ENCODE measurements at regions not wholly inside any gene's neighbourhood (a gene's known extent, or its start where the extent isn't known, plus 50 kb on each side); places are given as distances from the start of the nearest gene placed in this dataset.

DNA sequence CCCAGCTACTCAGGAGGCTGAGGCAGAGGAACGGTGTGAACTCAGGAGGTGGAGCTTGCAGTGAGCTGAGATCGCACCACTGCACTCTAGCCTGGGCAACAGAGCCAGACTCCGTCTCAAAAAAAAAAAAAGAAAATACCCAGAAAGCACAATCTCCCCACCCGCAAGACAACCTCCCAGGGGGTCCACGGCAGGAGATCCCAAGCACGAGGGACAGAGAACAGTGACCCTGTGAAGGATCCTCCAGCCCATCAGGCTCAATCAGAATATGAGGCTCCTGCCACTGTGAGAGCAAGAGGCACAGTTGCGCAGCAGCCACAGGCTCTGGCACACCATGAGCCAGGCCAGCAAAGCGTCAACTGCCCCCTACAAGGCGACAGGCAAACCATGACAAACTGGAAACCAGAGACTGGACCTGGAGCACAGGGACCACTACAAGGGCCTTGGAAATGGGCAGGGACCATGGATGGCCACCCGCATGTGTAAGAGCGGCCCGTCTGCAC is 164.8 kb upstream of the GRK3 start:
- no peak overlapping the region for H3K4me3 Mint-ChIP-seq
- no peak overlapping the region for H3K27ac Mint-ChIP-seq
- DNase-seq, result no peak
- intact Hi-C loops (cut with micrococcal nuclease), result loop anchor here (2.0 to 10.0 kb wide), 2 partner anchors 37 to 325 kb away; no protein-coding TSS in a partner anchor
- H3K4me1 Mint-ChIP-seq, result peaks cover 38% of the 10 kb centered on the region
- peaks cover 2% of the 10 kb centered on the region for H3K36me3 Mint-ChIP-seq (ENCODE audit: low read depth)
- H3K27me3 Mint-ChIP-seq, result no peaks in the 10 kb centered on the region
- H3K9me3 Mint-ChIP-seq, result no peaks in the 10 kb centered on the region

DNA sequence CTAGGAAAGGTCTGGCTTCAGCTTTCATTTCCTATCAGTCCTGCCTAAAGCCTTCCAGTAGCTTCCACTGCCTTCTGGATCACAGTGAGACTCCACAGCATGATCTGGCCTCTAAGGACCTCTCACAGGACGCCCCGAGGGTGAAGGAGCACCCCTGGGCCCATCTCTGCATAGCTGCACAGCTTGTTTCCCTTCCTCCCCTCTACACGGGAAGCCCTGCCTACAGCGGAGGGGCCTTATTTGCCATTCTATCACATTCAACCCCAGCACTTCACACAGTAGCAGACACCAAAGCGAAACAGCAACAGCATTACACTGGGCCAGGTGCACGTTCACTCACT is 162.3 kb upstream of the GRK3 start:
- intact Hi-C loops (cut with micrococcal nuclease), result loop anchor here (10.0 kb wide), 1 partner anchor 327 kb away; no protein-coding TSS in a partner anchor
- H3K27me3 Mint-ChIP-seq, result no peaks in the 10 kb centered on the region
- no peaks in the 10 kb centered on the region for H3K9me3 Mint-ChIP-seq
- no peaks in the 10 kb centered on the region for H3K36me3 Mint-ChIP-seq (ENCODE audit: low read depth)
- H3K4me3 Mint-ChIP-seq, result peak overlapping the region; percentile 50
- peaks cover 35% of the 10 kb centered on the region for H3K4me1 Mint-ChIP-seq
- no peak for DNase-seq
- peak overlapping the region; percentile 43 for H3K27ac Mint-ChIP-seq

DNA sequence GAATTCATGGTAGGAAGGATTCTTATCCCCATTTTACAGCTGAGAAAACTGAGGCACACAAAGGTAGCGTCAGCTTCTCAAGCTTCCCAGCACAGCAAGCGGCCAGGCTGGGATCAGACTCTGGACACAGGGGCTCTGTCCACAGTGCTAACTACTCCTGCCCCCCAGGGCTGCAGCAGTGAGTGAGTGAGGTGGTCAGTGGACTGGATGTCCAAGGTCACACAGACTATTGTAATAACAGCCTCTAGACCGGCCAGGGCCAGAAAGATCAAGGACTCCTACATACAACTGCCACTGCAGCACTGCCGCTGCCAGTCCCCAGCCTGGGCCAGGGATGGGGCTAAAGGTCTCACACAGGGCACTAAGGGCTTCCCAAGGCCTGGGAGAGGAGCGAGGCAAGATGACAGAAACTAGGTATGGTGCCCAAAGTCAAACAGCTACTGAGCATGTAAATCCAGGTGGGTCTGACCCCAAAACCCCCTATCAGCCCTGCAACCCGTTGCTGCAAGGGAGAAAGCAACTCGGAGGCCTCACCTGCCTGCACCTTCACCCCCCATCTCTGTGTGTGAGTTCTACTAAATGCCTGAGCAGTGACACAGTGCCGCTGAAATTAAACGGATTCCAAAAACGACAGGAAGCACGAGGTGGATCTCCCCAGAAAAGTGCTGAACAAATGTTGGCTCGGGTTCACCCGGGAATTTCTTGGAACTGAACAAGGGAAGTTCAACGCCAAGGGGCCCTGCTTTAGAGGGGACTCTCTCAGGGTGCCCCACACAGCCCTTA is 161.8 kb upstream of the GRK3 start:
- Mint-ChIP-seq H3K9me3 (no peaks in the 10 kb centered on the region), H3K36me3 (ENCODE audit: low read depth) (no peaks in the 10 kb centered on the region), H3K4me1 (peaks cover 29% of the 10 kb centered on the region), H3K4me3 (peak overlapping the region; percentile 90), H3K27ac (no peak overlapping the region), H3K27me3 (no peaks in the 10 kb centered on the region)
- intact Hi-C loops (cut with micrococcal nuclease), result loop anchor here (10.0 kb wide), 1 partner anchor 328 kb away; no protein-coding TSS in a partner anchor
- no peak for DNase-seq

DNA sequence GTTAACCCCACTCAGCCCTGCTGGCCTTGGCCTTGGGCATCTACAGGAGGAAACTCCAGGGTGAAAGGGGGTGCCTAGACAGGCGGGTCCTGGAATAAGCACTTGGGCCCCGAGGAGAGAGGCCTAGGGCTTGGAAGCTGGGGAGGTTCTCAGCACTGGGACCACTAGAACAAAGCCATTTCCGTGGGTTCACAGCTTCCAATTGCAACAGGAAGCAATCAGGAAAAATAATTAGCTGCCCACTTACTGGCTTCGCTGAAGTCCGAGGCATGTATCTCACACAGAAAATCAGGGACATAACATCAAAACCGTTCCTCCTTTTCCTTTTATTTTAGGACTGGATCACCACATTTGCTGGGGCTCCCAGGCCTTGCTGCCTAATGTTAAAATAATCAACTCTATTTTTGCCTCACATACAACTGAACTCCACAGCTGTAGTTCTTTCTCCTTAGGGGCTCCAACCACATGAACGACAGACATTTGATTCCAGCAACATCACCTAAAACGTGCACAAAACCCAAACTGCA is 161.1 kb upstream of the GRK3 start:
- Mint-ChIP-seq H3K4me3 (peak overlapping the region; percentile 90), H3K27ac (peak overlapping the region; percentile 79), H3K4me1 (peaks cover 29% of the 10 kb centered on the region), H3K27me3 (no peaks in the 10 kb centered on the region), H3K36me3 (ENCODE audit: low read depth) (no peaks in the 10 kb centered on the region), H3K9me3 (no peaks in the 10 kb centered on the region)
- no peak for DNase-seq
- intact Hi-C loops (cut with micrococcal nuclease), result loop anchor here (10.0 kb wide), 1 partner anchor 329 kb away; no protein-coding TSS in a partner anchor

DNA sequence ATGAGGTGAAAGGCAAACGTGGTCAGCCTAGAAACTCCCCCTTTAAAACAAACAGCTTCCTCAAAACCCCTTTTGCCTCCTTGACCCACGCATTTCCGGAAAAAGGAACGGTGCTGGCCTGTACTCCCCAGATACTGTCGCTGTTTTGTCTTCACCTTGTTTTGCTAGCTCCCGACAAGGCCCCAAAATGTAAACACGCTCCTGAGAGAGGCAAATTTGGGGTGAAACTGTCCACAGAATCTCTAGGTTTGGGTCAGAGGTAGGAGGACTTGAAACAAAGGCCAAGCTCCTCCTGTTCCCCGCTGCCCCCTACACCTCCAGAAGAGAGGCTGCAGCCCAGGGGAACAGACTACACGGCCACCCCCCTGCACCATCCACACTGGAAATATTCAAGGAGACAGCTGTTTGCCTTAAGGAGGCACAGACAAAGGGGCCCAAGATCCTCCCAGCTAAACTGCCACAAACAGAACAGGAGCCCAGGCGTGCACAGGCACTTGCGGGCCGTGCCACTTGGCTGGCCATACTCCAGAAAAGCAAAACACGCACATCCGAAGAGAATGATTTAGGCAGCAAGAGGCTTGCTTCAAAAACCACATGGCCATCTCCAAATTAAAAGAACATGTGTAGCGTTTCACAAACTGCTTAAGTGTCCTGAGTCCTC is 160.5 kb upstream of the GRK3 start:
- H3K4me1 Mint-ChIP-seq, result peaks cover 25% of the 10 kb centered on the region
- H3K27ac Mint-ChIP-seq, result peak overlapping the region; percentile 79
- intact Hi-C loops (cut with micrococcal nuclease), result loop anchor here (2.0 to 10.0 kb wide), 2 partner anchors 49 to 329 kb away; no protein-coding TSS in a partner anchor
- H3K36me3 Mint-ChIP-seq (ENCODE audit: low read depth), result no peaks in the 10 kb centered on the region
- peak; percentile 67 for DNase-seq
- no peaks in the 10 kb centered on the region for H3K27me3 Mint-ChIP-seq
- no peaks in the 10 kb centered on the region for H3K9me3 Mint-ChIP-seq
- H3K4me3 Mint-ChIP-seq, result peak overlapping the region; percentile 90

DNA sequence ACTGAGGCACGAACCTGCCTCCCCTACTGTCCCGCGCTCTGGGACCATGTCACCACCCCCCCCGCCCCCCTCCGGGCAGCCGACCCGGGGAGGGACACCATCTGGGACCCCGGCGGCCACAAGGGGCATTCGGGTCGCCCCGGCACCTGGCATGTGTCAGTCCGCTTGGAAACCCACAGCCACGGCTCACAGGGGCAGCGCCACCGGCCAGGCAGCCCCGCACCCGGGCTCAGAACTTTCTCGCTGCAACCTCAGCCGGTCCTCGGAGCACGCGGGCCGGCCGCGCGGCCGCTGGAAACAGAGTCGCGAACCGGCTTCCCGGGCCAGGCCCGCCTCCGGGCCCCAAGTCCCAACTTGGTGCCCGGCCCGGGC is 159.9 kb upstream of the GRK3 start:
- no peaks in the 10 kb centered on the region for H3K27me3 Mint-ChIP-seq
- peak; percentile 69 for DNase-seq
- peaks cover 25% of the 10 kb centered on the region for H3K4me1 Mint-ChIP-seq
- intact Hi-C loops (cut with micrococcal nuclease), result loop anchor here (2.0 to 10.0 kb wide), 2 partner anchors 48 to 330 kb away; no protein-coding TSS in a partner anchor
- H3K36me3 Mint-ChIP-seq (ENCODE audit: low read depth), result no peaks in the 10 kb centered on the region
- H3K4me3 Mint-ChIP-seq, result peak overlapping the region; percentile 90
- no peaks in the 10 kb centered on the region for H3K9me3 Mint-ChIP-seq
- no peak overlapping the region for H3K27ac Mint-ChIP-seq

DNA sequence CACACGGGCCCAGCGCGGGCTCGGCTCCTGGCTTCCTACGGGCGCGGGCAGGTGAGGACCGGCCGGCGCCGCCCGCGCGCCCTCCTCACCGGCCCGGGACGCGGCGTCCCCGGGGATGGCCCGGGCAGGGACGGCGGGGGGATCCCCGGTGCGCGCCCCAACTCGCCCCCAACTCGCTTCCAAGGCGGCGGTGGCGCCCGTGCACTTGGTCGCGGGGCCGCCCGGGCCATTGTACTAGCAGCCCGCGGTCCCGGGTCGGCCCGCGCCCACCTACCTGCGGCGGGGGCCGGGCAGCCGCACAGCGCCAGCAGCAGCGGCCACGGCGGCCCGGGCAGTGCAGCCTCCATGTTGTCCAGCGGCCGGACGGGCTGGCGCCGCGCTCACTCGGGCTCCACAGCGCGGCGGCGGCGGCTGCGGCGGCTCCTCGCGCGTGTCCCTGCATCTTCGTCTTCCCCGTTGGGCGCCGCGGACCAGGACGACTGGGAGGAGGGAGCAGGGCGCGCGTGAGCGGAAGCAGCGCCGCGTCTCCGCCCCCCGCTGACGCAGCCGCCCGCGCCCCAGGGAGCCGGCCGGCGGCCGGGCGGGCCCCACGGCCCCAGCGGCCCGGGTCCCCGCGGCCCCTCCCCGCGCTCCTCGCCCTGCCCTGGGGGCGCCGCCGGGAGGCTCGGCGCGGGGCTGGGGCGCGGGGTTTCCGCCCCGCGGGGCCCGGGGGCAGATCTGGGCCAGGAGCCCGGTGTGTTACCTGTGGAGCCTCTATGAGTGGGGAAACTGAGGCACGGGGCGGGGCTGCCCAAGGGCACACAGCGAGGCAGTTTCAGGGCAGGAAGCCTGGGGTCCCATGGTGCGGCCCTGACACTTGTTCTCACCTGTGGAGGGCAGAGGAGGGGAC is 159.3 kb upstream of the GRK3 start:
- no peaks in the 10 kb centered on the region for H3K9me3 Mint-ChIP-seq
- DNase-seq, result peak; percentile 94
- peak overlapping the region; percentile 79 for H3K27ac Mint-ChIP-seq
- intact Hi-C loops (cut with micrococcal nuclease), result loop anchor here (2.0 to 10.0 kb wide), 2 partner anchors 48 to 330 kb away; no protein-coding TSS in a partner anchor
- no peaks in the 10 kb centered on the region for H3K36me3 Mint-ChIP-seq (ENCODE audit: low read depth)
- H3K27me3 Mint-ChIP-seq, result no peaks in the 10 kb centered on the region
- peaks cover 25% of the 10 kb centered on the region for H3K4me1 Mint-ChIP-seq
- peak overlapping the region; percentile 90 for H3K4me3 Mint-ChIP-seq

DNA sequence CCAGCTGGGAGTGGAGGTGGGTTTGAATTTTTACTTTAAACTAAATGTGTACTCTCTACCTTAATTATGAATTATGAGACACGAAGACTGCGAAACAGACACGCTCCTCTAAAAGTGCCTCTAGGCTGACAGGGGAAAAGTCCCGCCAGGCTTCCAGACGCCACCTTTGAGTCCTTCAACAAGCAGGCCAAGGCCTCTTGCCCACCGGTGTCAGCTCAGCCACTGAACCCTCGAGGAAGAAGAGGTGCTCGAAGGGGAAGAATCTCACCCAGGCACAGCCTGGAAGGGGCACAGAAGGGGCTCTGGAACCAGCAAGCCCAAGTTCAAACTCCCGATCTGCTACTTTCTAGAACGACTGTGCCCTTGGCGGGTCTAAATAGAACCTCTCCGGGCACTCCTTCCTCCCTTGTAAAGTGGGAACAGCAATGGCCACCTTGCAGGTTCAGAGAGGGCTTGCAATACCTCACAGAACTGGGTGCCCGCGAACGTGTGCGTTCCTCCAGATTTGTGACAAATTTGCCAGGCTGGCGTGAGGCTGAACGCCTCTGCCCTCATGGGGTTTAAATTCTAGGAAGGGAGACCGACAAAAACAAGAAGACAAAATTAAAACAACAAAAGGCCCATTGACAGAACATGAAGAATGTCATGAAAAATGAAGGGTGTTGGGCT is 158.5 kb upstream of the GRK3 start:
- Mint-ChIP-seq H3K4me3 (peak overlapping the region; percentile 73), H3K27me3 (no peaks in the 10 kb centered on the region), H3K4me1 (peaks cover 28% of the 10 kb centered on the region), H3K27ac (peak overlapping the region; percentile 79), H3K9me3 (no peaks in the 10 kb centered on the region), H3K36me3 (ENCODE audit: low read depth) (no peaks in the 10 kb centered on the region)
- intact Hi-C loops (cut with micrococcal nuclease), result loop anchor here (2.0 to 10.0 kb wide), 2 partner anchors 47 to 331 kb away; no protein-coding TSS in a partner anchor
- DNase-seq, result no peak

DNA sequence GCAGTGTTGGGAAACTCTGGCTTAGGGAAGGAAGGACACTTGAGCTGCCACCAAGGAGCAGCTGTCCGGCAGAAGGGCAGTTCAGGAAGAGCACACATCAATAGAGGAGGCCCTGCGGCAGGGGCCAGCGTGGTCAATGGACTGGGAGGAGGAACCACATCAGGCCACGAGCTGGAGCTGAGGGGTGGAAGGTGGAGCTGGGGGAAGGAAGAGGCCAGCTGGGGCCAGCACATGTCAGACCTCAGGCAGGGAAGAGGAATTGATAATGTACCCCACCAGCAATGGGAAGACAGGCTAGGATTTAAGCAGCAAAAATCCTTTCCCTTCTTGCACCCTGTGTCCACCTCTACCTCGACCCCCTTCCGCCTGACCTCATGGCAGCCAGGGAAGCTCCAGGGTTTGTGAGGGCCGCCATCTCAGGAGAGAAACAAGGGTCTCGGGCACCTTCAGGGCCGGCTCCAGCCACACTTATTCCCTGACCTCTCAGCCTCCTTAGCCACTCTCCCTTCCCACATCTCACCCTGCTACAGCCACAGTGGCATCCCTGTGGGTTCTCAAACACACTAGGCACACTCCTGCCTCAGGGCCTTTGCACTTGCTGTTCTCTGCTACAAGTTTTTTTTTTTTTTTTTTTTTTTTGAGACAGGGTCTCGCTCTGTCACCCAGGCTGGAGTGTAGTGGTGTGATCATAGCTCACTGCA is 157.8 kb upstream of the GRK3 start:
- peak overlapping the region; percentile 79 for H3K27ac Mint-ChIP-seq
- peak overlapping the region; percentile 73 for H3K4me3 Mint-ChIP-seq
- H3K9me3 Mint-ChIP-seq, result no peaks in the 10 kb centered on the region
- no peaks in the 10 kb centered on the region for H3K27me3 Mint-ChIP-seq
- peaks cover 25% of the 10 kb centered on the region for H3K4me1 Mint-ChIP-seq
- intact Hi-C loops (cut with micrococcal nuclease), result loop anchor here (10.0 kb wide), 1 partner anchor 332 kb away; no protein-coding TSS in a partner anchor
- DNase-seq, result no peak
- no peaks in the 10 kb centered on the region for H3K36me3 Mint-ChIP-seq (ENCODE audit: low read depth)

DNA sequence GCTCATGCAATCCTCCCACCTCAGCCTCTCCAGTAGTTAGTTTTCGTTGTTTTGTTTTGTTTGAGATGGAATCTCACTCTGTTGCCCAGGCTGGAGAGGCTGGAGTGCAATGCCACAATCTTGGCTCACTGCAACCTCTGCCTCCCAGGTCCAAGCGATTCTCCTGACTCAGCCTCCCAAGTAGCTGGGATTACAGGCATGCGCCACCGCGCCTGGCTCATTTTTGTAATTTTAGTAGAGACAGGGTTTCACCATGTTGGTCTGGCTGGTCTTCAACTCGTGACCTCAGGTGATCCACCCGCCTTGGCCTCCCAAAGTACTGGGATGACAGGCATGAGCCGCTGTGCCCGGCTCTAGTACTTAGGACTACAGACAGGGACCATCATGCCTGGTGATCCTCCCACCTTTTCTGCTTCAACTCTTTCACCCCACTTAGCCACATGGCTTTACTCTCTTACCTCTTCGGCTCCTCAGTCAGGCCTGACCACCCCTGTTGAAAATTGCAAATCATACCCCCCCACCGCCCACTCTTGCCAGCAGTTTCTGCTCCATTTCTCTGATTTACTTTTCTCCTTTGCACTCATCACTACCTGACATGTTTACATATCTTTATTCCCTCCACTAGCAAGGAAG is 157.1 kb upstream of the GRK3 start:
- no peak for DNase-seq
- Mint-ChIP-seq H3K27me3 (no peaks in the 10 kb centered on the region), H3K9me3 (no peaks in the 10 kb centered on the region), H3K27ac (no peak overlapping the region), H3K36me3 (ENCODE audit: low read depth) (no peaks in the 10 kb centered on the region), H3K4me1 (peaks cover 19% of the 10 kb centered on the region), H3K4me3 (peak overlapping the region; percentile 30)
- intact Hi-C loops (cut with micrococcal nuclease), result loop anchor here (10.0 kb wide), 1 partner anchor 333 kb away; no protein-coding TSS in a partner anchor

DNA sequence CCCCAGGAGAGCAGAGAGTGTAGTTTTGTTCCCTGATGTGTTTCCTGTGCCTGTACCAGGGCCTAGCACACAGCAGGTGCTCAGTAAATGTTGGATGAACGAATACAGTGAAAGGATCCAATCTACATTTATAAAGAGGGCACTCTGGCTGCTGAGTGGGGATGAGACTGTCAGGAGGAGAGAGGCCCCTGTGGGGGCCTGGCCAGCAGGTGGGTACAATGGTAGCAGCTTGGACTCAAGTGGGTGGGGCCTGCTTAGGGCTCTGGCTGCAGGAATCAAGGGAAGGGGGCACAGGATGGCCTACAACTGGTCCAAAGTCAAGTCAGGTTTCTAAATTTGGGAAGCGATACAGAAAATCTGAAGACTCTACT is 156.6 kb upstream of the GRK3 start:
- H3K36me3 Mint-ChIP-seq (ENCODE audit: low read depth), result no peaks in the 10 kb centered on the region
- no peak for DNase-seq
- H3K27me3 Mint-ChIP-seq, result peaks cover 1% of the 10 kb centered on the region
- H3K4me1 Mint-ChIP-seq, result peaks cover 19% of the 10 kb centered on the region
- intact Hi-C loops (cut with micrococcal nuclease), result loop anchor here (10.0 kb wide), 1 partner anchor 333 kb away; no protein-coding TSS in a partner anchor
- no peak overlapping the region for H3K27ac Mint-ChIP-seq
- H3K9me3 Mint-ChIP-seq, result no peaks in the 10 kb centered on the region
- H3K4me3 Mint-ChIP-seq, result peak overlapping the region; percentile 30

DNA sequence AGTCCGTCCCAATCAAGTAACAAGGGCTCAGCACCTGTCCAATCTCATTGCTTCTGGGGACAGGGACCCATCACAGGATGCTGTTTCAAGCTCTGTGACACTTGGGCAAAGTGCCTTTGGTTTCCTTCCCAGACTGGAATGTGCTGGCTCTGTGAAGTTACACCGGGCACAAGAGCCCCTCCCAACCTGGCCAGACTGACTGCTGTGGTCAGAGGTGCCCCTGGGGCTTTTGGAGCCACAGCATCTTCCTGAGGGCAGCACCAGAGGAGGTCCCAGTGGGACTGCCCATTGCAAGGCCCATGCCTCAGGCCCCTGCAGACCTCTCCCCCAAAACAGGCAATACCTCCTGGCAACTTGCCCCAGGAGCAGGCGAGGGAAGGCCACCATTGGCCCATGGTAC is 155.2 kb upstream of the GRK3 start:
- peaks cover 4% of the 10 kb centered on the region for H3K9me3 Mint-ChIP-seq
- H3K4me1 Mint-ChIP-seq, result peaks cover 9% of the 10 kb centered on the region
- intact Hi-C loops (cut with micrococcal nuclease), result loop anchor here (10.0 kb wide), 1 partner anchor 334 kb away; no protein-coding TSS in a partner anchor
- H3K27ac Mint-ChIP-seq, result no peak overlapping the region
- no peaks in the 10 kb centered on the region for H3K36me3 Mint-ChIP-seq (ENCODE audit: low read depth)
- no peak for DNase-seq
- peaks cover 2% of the 10 kb centered on the region for H3K27me3 Mint-ChIP-seq
- H3K4me3 Mint-ChIP-seq, result no peak overlapping the region

Data from activated CD4-positive, alpha-beta T cell treated with anti-CD3 and anti-CD28 coated beads, Interleukin-2, amount 10 ng/mL, durations not matched to agents 24 days and 14 days (primary cell).